HG02623 (cell line): ENCODE measurements at regions not wholly inside any gene's neighbourhood (a gene's known extent, or its start where the extent isn't known, plus 50 kb on each side); places are given as distances from the start of the nearest gene placed in this dataset.
"Not testable (repeated sequence)": the region's sequence is repeated elsewhere in the genome, so short reads cannot be mapped to it uniquely, and the experiment has no call there.

ENCODE experiments used
- ATAC-seq: cut with Tn5 transposase; IDR thresholded peaks from one replicate; pipeline ENCODE4 v1.9.1; 2021; ENCODE audit warnings: moderate library complexity; ENCODE audit not compliant: unreplicated experiment

DNA sequence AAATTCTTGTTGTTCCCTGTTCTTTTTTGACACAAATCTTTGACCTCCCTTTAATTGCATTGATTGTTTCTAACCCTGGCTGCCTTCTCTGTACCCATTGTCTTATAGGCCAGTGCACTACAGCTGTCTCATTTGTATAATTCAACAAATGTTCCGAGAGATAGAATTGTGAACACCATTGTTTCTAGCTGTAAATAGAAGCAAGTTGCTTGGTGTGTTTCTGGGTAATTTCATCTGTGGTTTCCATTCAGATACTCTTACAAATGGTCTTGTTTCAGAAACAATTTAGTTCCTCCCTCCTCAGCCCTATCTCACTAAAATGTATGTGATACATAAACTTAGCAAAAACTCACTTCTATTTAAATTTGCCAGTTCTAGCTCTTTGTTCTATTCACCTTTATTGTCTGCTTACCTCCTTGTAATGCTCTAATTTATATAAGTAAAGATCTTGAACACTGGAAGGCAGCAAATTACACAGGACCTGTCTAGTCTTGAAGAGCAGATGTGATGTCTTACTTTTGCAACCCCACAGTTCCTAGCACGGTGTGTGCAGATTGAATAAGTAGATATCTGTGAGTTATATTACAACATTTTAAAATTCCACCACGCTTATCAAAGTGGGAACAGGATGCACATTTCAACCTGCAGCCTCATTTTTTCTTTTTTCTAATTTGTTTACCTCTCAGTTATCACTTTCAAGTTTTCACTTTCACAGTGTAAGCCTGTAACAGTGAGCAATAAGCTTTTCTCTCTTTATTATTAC is 515.6 kb upstream of the ZP4 start:
- ATAC-seq = no peak

DNA sequence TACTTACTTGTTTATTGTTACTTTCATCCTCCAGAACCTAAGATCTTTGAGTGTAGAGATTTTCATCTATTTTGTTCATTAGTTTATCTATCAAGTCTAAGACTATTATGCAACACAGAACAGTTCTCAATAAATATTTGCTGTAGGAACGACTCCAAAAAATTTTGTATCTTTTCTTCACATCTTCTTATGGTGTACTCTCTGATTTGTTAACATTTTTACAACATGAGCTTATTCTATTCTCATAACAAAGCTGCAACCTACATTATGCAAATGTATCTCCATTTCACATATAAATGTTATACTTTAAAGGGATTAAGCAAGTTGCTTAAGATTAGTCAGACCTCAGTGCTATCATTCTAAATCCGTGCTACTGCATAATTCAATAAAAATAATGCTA is 514.2 kb upstream of the ZP4 start:
- no peak for ATAC-seq

GRCh38 chr1:238404481-238404880 is 513.8 kb upstream of the ZP4 start:
- ATAC-seq = no peak

- no peak for ATAC-seq
These were observed 510.4 kb upstream of the ZP4 start for GRCh38 chr1:238401144-238401543.

DNA sequence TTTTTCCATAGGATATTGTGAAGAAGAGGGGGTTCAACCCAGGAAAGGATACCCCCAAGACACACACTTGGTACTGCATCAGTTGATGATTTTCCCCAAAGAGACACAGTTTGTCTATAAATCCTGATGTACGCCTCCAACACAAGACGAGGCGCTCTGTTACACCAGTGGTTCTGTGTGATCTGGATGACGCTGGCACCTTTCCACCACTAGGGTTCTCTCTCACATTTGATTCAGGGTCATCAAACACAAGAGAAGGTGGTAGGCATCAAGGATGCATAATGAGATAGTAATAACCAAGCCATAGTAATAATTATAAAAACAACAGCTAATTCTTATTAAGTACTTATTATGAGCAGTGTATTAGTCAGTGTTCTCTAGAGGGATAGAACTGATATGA is 508.8 kb upstream of the ZP4 start:
- ATAC-seq = no peak

- ATAC-seq = no peak
These were observed 505.4 kb upstream of the ZP4 start for GRCh38 chr1:238396140-238396539.

GRCh38 chr1:238384381-238384780 is 493.7 kb upstream of the ZP4 start:
- ATAC-seq = no peak

DNA sequence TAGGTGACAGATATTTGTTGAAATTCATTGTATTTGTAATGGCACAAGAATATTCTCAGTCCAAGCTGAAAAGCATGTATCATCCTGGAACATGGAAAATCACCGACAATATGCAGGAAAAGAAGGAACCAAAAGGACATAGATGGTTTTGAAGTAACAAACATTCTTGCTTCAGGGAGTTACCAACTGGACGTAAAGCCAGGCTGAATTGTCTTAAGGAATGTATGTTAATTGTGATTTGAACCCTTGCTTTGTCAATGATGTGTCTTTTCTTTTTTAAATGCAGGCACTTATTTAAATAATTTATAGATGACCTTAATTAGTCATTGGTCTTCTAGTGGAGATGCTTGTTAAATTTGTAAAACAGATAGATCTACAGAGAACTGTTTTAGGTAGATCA is 489.4 kb upstream of the ZP4 start:
- ATAC-seq = no peak

DNA sequence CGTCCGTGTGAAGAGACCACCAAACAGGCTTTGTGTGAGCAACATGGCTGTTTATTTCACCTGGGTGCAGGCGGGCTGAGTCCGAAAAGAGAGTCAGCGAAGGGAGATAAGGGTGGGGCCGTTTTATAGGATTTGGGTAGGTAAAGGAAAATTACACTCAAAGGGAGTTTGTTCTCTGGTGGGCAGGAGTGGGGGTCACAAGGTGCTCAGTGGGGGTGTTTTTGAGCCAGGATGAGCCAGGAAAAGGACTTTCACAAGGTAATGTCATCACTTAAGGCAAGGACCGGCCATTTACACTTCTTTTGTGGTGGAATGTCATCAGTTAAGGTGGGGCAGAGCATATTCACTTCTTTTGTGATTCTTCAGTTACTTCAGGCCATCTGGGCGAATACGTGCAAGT is 488.7 kb upstream of the ZP4 start:
- ATAC-seq = not testable (repeated sequence)

GRCh38 chr1:238377280-238377919 is 486.7 kb upstream of the ZP4 start:
- no peak for ATAC-seq

GRCh38 chr1:238370599-238370998 is 479.9 kb upstream of the ZP4 start:
- no peak for ATAC-seq

DNA sequence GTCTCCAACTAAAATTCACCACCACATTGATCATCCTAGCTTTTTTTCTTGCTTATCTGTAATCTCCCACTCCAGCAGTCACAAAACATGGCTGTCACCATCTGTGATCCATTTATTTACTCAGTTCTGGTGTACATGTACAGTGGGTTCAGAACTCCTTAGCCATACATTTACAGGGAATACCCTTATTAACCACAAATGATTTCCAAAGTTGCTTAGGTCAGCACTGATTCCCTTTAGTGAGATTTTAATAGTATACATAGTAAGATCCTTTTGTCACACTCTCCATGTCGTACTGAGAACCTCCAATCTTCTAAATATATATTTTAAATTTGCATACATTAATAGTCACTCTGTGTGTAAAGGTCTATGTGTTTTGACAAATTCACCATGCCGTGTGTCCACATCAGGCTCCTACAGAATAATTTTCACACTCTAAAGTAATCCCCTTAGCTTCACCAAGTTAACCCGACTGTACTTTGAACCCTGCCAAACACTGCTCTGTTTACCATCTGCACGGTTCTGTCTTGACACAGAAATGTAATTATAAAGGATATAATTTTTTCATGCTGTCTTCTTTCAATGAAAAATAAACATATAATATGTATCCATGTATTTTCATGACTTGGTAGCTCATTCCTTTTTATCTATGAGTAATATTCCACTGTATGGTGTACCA is 473.6 kb upstream of the ZP4 start:
- ATAC-seq = no peak

GRCh38 chr1:238360474-238360873 is 469.8 kb upstream of the ZP4 start:
- ATAC-seq = no peak

DNA sequence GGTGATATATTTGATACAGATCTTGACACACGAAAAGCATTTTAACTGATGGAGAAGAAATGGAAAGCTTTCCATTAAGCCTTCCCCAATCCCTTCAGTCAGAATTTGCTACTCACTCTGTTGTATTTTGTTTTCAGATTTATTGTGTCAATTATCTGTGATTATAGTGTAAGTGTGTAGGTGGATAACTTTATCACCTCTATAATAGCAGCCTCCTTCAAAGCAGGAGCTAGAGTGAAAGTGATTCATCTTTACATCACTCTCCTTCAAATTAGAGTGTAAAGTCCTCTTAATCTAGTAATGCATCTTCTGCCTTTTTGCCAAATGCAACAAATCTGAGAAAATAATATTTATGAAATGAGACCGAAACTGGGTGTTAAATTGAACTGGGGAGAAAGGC is 459.7 kb upstream of the ZP4 start:
- ATAC-seq = no peak

- no peak for ATAC-seq
These were observed 455.6 kb upstream of the ZP4 start for GRCh38 chr1:238346340-238346739.

DNA sequence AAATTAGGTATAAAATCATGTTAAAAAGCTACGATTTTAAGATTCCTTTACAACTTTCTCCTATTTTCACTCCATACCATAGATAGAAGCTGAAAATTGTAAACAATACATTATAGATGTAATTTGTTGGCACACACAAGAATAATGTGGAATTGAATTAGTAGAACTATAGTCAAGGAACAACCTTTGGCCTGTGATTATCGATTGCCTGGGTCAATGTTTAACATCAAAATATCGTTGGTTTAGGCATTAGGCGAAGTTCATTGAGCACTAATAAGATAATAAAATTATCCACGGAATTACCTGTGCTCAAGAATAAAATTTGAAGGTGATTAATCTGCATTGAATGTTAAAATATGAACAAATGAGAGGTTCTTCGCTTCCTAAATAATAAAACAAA is 455.1 kb upstream of the ZP4 start:
- ATAC-seq = no peak

- ATAC-seq = no peak
These were observed 453.1 kb upstream of the ZP4 start for GRCh38 chr1:238343852-238344251.

- no peak for ATAC-seq
These were observed 450.7 kb upstream of the ZP4 start for GRCh38 chr1:238341395-238341794.

DNA sequence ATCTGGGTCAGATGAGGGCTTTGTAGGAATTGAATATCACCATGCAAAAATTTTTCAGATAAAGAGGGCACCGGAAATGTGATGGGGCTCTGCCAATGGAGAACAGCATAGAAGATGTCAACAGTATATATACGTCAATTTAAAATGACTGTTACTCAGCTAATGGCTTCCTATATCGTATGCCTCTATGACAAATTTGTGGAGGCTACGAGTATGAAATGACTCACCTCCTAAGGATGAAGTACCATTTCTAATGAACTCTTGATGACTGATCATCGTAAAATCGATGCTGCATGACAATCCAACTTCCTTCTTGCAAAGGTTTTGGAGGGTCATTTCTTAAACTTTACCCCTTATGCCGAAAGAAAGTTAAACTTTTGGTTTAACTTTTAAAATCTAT is 450.3 kb upstream of the ZP4 start:
- no peak for ATAC-seq

DNA sequence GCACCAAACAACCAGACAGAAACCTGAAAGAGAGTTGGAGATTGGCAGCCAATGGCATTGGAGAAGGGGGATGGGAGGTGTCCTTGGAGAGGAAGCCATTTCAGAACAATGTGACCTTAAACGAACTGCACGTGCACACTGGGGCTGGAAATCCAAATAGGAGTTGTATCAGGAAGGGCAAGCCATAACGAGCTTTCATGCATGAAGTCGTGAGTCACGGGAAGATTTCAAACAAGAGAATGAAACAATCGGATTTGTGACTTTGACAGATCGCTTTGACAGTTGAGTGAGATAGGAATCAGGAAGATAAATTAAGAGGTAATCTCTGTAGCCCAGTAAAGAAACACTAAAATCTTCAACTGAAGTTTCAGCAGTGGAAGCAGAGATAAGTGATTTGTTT is 445.8 kb upstream of the ZP4 start:
- no peak for ATAC-seq

DNA sequence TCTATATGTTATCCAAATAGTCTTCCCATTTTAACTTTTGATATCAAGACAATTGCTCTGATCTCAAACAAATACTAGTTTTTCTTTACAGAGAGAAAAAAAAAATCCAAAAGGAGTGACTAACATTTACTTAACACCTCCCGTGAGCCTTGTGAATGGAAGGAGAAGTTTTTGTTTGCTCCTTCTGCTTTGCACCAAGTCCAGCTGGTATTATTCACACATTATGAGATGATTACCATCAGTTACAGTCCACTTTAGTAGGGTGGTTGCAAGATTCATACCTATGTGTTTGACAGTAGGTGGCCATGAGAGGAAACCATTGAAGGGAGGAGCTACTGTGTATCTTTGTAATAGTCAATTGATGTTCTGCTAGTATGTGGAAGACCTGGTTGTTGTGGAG is 443.4 kb upstream of the ZP4 start:
- ATAC-seq = no peak

DNA sequence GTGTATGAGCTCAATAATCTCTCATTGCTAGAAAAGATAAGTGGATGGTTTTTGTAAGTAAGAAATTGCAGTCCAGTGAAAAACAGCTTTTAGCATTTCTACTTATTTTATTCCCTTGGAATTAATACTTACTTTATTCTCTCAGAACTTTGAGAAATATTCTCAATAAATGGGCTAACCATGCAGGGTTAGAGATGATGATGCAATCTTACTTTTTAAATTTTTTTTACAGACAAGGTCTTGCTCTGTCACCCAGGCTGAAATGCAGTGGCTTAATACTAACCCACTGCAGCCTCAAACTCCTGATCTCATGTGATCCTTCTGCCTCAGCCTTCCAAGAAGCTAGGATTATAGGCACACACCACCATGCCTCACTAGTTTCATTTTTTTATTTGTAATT is 440.8 kb upstream of the ZP4 start:
- no peak for ATAC-seq
